ENCODE measurements at regions not wholly inside any gene's neighbourhood (a gene's known extent, or its start where the extent isn't known, plus 50 kb on each side); places are given as distances from the start of the nearest gene placed in this dataset.

DNA sequence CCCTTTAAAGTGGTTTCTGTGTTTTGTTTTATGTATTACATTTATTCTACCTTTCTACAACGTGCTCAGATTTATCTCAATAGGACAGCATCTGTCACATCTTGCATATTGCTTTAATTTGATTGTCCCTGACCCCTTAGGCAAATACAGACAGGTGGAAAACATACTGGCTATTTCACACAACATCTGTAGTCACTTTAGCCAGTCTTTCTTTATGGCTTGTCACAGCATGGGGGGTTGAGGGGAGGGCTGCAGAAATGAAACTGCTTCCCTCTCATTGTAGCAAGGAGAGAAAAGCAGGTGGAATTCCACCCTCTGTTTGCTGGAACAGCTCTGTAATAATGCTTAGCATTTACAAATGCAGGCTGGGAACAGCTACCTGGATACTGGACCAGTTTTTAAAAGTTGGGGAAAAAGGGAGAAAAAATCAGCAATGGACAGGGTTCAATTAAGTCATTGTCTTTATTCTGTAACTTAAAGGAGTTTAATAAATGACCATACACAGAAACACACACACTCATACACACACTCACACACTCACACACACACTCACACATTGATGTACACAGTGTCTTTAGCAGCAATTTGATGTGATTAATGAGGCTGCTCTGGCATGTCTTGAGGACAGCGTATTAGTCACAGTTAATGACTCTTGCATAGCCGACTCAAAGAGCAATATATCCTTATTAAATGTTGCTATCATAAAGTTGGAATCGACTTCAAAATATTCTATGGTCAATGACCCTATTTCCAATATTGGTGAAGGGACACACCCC lies 283.7 kb upstream of the GBE1 start:
- Histone ChIP-seq H3K4me2 (ENCODE audit: control insufficient read depth, extremely low read depth, insufficient read depth, low read depth, low read length) (no peak overlapping the region), H4K20me1 (ENCODE audit: control insufficient read depth, extremely low read depth, insufficient read depth, low read length) (no peaks in the 10 kb centered on the region), H3K79me2 (ENCODE audit: control insufficient read depth, insufficient read depth, low read length) (no peaks in the 10 kb centered on the region), H3K27ac (ENCODE audit: control insufficient read depth, insufficient read depth, low read length) (no peak overlapping the region), H2AFZ (ENCODE audit: control insufficient read depth, low read length) (no peak overlapping the region), H3K36me3 (ENCODE audit: control insufficient read depth in 2 of 2, extremely low read depth in 1 of 2, insufficient read depth in 2 of 2, low read length in 2 of 2) (no peaks in the 10 kb centered on the region), H3K9me1 (ENCODE audit: control insufficient read depth, extremely low read depth, insufficient read depth, low read length) (no peaks in the 10 kb centered on the region), H3K4me1 (ENCODE audit: control insufficient read depth, extremely low read depth, insufficient read depth, low read length) (peaks cover 18% of the 10 kb centered on the region), H3K9ac (ENCODE audit: control insufficient read depth, extremely low read depth, insufficient read depth, low read length) (no peak overlapping the region), H3K9me3 (ENCODE audit: control insufficient read depth, low read depth, low read length) (no peaks in the 10 kb centered on the region), H3K27me3 (ENCODE audit: control insufficient read depth, extremely low read depth, insufficient read depth, low read length) (no peaks in the 10 kb centered on the region), H3K4me3 (ENCODE audit: control insufficient read depth in 2 of 3, extremely low read depth in 1 of 3, insufficient read depth in 2 of 3, low read depth in 1 of 3, low read length in 3 of 3) (no peak overlapping the region)
- dilution Hi-C loops (cut with MboI; ENCODE audit: extremely low pct_ligation_motif_present, low sequenced_read_pairs) = no loop called here
- FAIRE-seq (peak; percentile 79), DNase-seq (ENCODE audit: low read depth, low spot score) (no peak)
- TF ChIP-seq, protein P1, sequence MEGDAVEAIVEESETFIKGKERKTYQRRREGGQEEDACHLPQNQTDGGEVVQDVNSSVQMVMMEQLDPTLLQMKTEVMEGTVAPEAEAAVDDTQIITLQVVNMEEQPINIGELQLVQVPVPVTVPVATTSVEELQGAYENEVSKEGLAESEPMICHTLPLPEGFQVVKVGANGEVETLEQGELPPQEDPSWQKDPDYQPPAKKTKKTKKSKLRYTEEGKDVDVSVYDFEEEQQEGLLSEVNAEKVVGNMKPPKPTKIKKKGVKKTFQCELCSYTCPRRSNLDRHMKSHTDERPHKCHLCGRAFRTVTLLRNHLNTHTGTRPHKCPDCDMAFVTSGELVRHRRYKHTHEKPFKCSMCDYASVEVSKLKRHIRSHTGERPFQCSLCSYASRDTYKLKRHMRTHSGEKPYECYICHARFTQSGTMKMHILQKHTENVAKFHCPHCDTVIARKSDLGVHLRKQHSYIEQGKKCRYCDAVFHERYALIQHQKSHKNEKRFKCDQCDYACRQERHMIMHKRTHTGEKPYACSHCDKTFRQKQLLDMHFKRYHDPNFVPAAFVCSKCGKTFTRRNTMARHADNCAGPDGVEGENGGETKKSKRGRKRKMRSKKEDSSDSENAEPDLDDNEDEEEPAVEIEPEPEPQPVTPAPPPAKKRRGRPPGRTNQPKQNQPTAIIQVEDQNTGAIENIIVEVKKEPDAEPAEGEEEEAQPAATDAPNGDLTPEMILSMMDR (optimal IDR thresholded peaks at IDR 0.05 in 1 of 3, IDR thresholded peaks at IDR 0.05 in 1 of 3, conservative IDR thresholded peaks at IDR 0.05 in 1 of 3; ENCODE audit: extremely low read depth in 1 of 3, insufficient read depth in 2 of 3, low read length in 3 of 3) = no peak
- TF ChIP-seq EZH2 (IDR thresholded peaks at IDR 0.05; ENCODE audit: low read length) = no peak

DNA sequence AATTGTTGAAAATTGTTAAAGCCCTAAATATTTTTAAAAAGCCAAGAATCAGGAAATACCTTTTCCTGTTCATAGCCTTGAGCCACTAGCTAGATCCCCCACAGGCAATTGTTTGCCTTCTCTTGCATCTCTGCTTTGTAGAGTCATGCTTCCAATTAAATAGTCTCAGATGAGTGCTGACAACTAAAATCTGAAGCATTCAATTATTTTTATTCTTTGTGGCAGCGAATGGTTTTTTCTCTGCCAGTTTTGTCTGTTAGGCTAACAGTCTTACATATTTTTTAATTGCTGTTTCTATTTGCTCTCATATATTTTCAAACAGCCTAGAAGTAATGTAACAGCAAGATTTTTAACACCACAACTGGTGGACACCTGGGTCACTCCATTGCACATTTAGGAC lies 277.1 kb upstream of the GBE1 start:
- FAIRE-seq (no peak), DNase-seq (ENCODE audit: low read depth, low spot score) (no peak)
- H3K36me3 ChIP-seq (ENCODE audit: control insufficient read depth in 2 of 2, extremely low read depth in 1 of 2, insufficient read depth in 2 of 2, low read length in 2 of 2) = no peaks in the 10 kb centered on the region
- H3K9me1 ChIP-seq (ENCODE audit: control insufficient read depth, extremely low read depth, insufficient read depth, low read length) = no peaks in the 10 kb centered on the region
- no peaks in the 10 kb centered on the region for H3K79me2 ChIP-seq (ENCODE audit: control insufficient read depth, insufficient read depth, low read length)
- no peaks in the 10 kb centered on the region for H3K9me3 ChIP-seq (ENCODE audit: control insufficient read depth, low read depth, low read length)
- H3K4me3 ChIP-seq (ENCODE audit: control insufficient read depth in 2 of 3, extremely low read depth in 1 of 3, insufficient read depth in 2 of 3, low read depth in 1 of 3, low read length in 3 of 3) = no peak overlapping the region
- no peak overlapping the region for H3K27ac ChIP-seq (ENCODE audit: control insufficient read depth, insufficient read depth, low read length)
- no peaks in the 10 kb centered on the region for H3K27me3 ChIP-seq (ENCODE audit: control insufficient read depth, extremely low read depth, insufficient read depth, low read length)
- TF ChIP-seq, protein P1 (optimal IDR thresholded peaks at IDR 0.05 in 1 of 3, IDR thresholded peaks at IDR 0.05 in 1 of 3, conservative IDR thresholded peaks at IDR 0.05 in 1 of 3; ENCODE audit: extremely low read depth in 1 of 3, insufficient read depth in 2 of 3, low read length in 3 of 3) = no peak
- TF ChIP-seq EZH2 (IDR thresholded peaks at IDR 0.05; ENCODE audit: low read length) = no peak
- no peak overlapping the region for H2AFZ ChIP-seq (ENCODE audit: control insufficient read depth, low read length)
- H3K4me1 ChIP-seq (ENCODE audit: control insufficient read depth, extremely low read depth, insufficient read depth, low read length) = no peaks in the 10 kb centered on the region
- dilution Hi-C loops (cut with MboI; ENCODE audit: extremely low pct_ligation_motif_present, low sequenced_read_pairs) = no loop called here
- H3K4me2 ChIP-seq (ENCODE audit: control insufficient read depth, extremely low read depth, insufficient read depth, low read depth, low read length) = no peak overlapping the region
- H3K9ac ChIP-seq (ENCODE audit: control insufficient read depth, extremely low read depth, insufficient read depth, low read length) = no peak overlapping the region
- H4K20me1 ChIP-seq (ENCODE audit: control insufficient read depth, extremely low read depth, insufficient read depth, low read length) = no peaks in the 10 kb centered on the region

Data from keratinocyte (primary cell).